H1 (cell line): ENCODE measurements at regions not wholly inside any gene's neighbourhood (a gene's known extent, or its start where the extent isn't known, plus 50 kb on each side); places are given as distances from the start of the nearest gene placed in this dataset.

Experiments used
- CTCF ChIA-PET: fragments of 300-600 bp; sonication (Branson Sonifier 250); formaldehyde crosslinking; loops from one replicate; lab custom pipeline; 2021; ENCODE audit not compliant: partially characterized antibody; lab: Charles Lee
- POLR2A ChIA-PET: fragments of 300-600 bp; sonication (Branson Sonifier 250); formaldehyde crosslinking; loops from one replicate; lab custom pipeline; 2021; ENCODE audit warnings: inconsistent platforms; ENCODE audit not compliant: partially characterized antibody; lab: Charles Lee
- DNase-seq, 2 experiments: peaks; one replicate each; pipeline versions ENCODE4 v3.0.0 to v3.0.0-alpha.2; 2010 to 2022; ENCODE audit warnings: low spot score in 2 of 2, low read depth in 1 of 2, mixed read lengths in 1 of 2
- FAIRE-seq: peaks from 2 replicates; lab custom pipeline; 2011; peaks lifted over from hg19 to GRCh38; lab: Jason Lieb, UNC
- H2AFZ ChIP-seq: 2 replicates; pipeline ENCODE4 v1.8.1; 2012; ENCODE audit warnings: low read length, inconsistent platforms
- H2AK5ac ChIP-seq: 2 replicates; pipeline ENCODE4 v1.6.1; 2013; ENCODE audit warnings: low read depth, low read length
- H2BK120ac ChIP-seq: replicated peaks from 2 replicates; pipeline ENCODE3; 2013; ENCODE audit warnings: low read depth, low read length, inconsistent platforms
- H2BK12ac ChIP-seq: 2 replicates; pipeline ENCODE4 v1.6.1; 2013; ENCODE audit warnings: low read depth, low read length
- H2BK15ac ChIP-seq: 2 replicates; pipeline ENCODE4 v1.6.1; 2013; ENCODE audit warnings: low read length
- H2BK20ac ChIP-seq: 2 replicates; pipeline ENCODE4 v1.6.1; 2013; ENCODE audit warnings: low read length
- H2BK5ac ChIP-seq: 2 replicates; pipeline ENCODE4 v1.6.1; 2013; ENCODE audit warnings: low read depth, low read length
- H3K14ac ChIP-seq: 2 replicates; pipeline ENCODE4 v1.6.1; 2013; ENCODE audit warnings: inconsistent platforms; ENCODE audit not compliant: insufficient read length
- H3K18ac ChIP-seq: 2 replicates; pipeline ENCODE4 v1.6.1; 2013; ENCODE audit warnings: low read length; ENCODE audit errors: extremely low read depth
- H3K23ac ChIP-seq: 2 replicates; pipeline ENCODE4 v1.6.1; 2013; ENCODE audit warnings: inconsistent platforms; ENCODE audit not compliant: insufficient read length
- H3K23me2 ChIP-seq: 2 replicates; pipeline ENCODE4 v1.6.1; 2013; ENCODE audit warnings: low read depth, low read length
- H3K27ac ChIP-seq: 2 replicates; pipeline ENCODE4 v1.6.1; 2011; ENCODE audit warnings: low read depth, low read length, inconsistent platforms
- H3K27me3 ChIP-seq, 4 experiments: replicated peaks in 1 of 4; 1 replicate in 1 of 4; 2 replicates in 3 of 4; pipeline versions ENCODE4 v1.6.1 to v1.8.1; 2011 to 2013; ENCODE audit warnings: low read length in 3 of 4, mild to moderate bottlenecking in 3 of 4, inconsistent platforms in 2 of 4, mixed read lengths in 2 of 4, moderate library complexity in 1 of 4; ENCODE audit not compliant: control insufficient read depth in 3 of 4, insufficient read depth in 3 of 4; ENCODE audit errors: extremely low read depth in 1 of 4
- H3K36me3 ChIP-seq, 4 experiments: 2 replicates each; pipeline versions ENCODE4 v1.6.1 to v1.8.1; 2011 to 2013; ENCODE audit warnings: mild to moderate bottlenecking in 4 of 4, low read length in 3 of 4, moderate library complexity in 2 of 4, control low read depth in 1 of 4, inconsistent platforms in 1 of 4; ENCODE audit not compliant: insufficient read depth in 4 of 4, control insufficient read depth in 2 of 4
- H3K4ac ChIP-seq: replicated peaks from 2 replicates; pipeline ENCODE3; 2013; ENCODE audit warnings: low read length, low read depth, mixed read lengths, inconsistent platforms; ENCODE audit not compliant: insufficient read length
- H3K4me1 ChIP-seq, 4 experiments: replicated peaks in 1 of 4; 1 replicate in 1 of 4; 2 replicates in 3 of 4; pipeline versions ENCODE4 v1.6.1 to v1.8.1; 2011 to 2013; ENCODE audit warnings: low read length in 3 of 4, inconsistent platforms in 2 of 4, mixed read lengths in 1 of 4; ENCODE audit not compliant: insufficient read depth in 4 of 4, control insufficient read depth in 3 of 4
- H3K4me2 ChIP-seq, 2 experiments: 2 replicates each; pipeline versions ENCODE4 v1.6.1 to v1.8.1; 2011 to 2013; ENCODE audit warnings: low read depth in 2 of 2, low read length in 2 of 2, control low read depth in 1 of 2, inconsistent platforms in 1 of 2, mild to moderate bottlenecking in 1 of 2; ENCODE audit not compliant: insufficient read depth in 1 of 2
- H3K4me3 ChIP-seq, 4 experiments: fragments of 200-600, 300-600 bp in 1 of 4; sonication (generic), shearing (Covaris generic), sonication (Bioruptor Twin) in 1 of 4; 2 replicates each; pipeline versions ENCODE4 v1.5.1 to v1.8.1; 2011 to 2016; ENCODE audit warnings: low read length in 4 of 4, low read depth in 3 of 4, control low read depth in 2 of 4, inconsistent platforms in 2 of 4, mild to moderate bottlenecking in 2 of 4, mixed read lengths in 1 of 4, moderate library complexity in 1 of 4; ENCODE audit not compliant: insufficient read depth in 2 of 4; ENCODE audit errors: extremely low read depth in 1 of 4
- H3K56ac ChIP-seq: replicated peaks from 2 replicates; pipeline ENCODE3; 2013; ENCODE audit warnings: low read depth, mild to moderate bottlenecking, mixed read lengths, low read length, inconsistent platforms; ENCODE audit not compliant: insufficient read length
- H3K79me1 ChIP-seq: 2 replicates; pipeline ENCODE4 v1.6.1; 2013; ENCODE audit warnings: low read depth, low read length, control low read depth
- H3K79me2 ChIP-seq, 2 experiments: 2 replicates each; pipeline versions ENCODE4 v1.6.1 to v1.8.1; 2012 to 2013; ENCODE audit warnings: low read length in 2 of 2, mild to moderate bottlenecking in 2 of 2, inconsistent platforms in 1 of 2; ENCODE audit not compliant: insufficient read depth in 2 of 2, control insufficient read depth in 1 of 2
- H3K9ac ChIP-seq, 4 experiments: replicated peaks in 1 of 4; 1 replicate in 1 of 4; 2 replicates in 3 of 4; pipeline versions ENCODE4 v1.6.1 to v1.8.1; 2011 to 2013; ENCODE audit warnings: low read depth in 3 of 4, low read length in 3 of 4, control low read depth in 2 of 4, mild to moderate bottlenecking in 2 of 4, moderate library complexity in 2 of 4, inconsistent platforms in 1 of 4; ENCODE audit errors: extremely low read depth in 1 of 4
- H3K9me3 ChIP-seq, 2 experiments: 2 replicates each; pipeline versions ENCODE4 v1.6.1 to v1.8.1; 2012 to 2013; ENCODE audit warnings: mild to moderate bottlenecking in 2 of 2, moderate library complexity in 2 of 2, control low read depth in 1 of 2, inconsistent platforms in 1 of 2, low read depth in 1 of 2, low read length in 1 of 2, mixed read lengths in 1 of 2; ENCODE audit not compliant: insufficient read depth in 2 of 2
- H4K20me1 ChIP-seq, 2 experiments: replicated peaks in 1 of 2; 2 replicates each; pipeline versions ENCODE3 to v1.8.1; 2011 to 2013; ENCODE audit warnings: inconsistent platforms in 2 of 2, low read length in 2 of 2, mild to moderate bottlenecking in 1 of 2; ENCODE audit not compliant: insufficient read depth in 2 of 2, control insufficient read depth in 1 of 2
- H4K5ac ChIP-seq: 2 replicates; pipeline ENCODE4 v1.6.1; 2013; ENCODE audit warnings: low read length, low read depth, mixed read lengths, inconsistent platforms; ENCODE audit not compliant: insufficient read length
- H4K8ac ChIP-seq: 2 replicates; pipeline ENCODE4 v1.8.0; 2013; ENCODE audit warnings: mild to moderate bottlenecking, moderate library complexity, low read length, inconsistent platforms; ENCODE audit not compliant: insufficient read depth; ENCODE audit errors: extremely low read depth
- H4K91ac ChIP-seq: replicated peaks from 2 replicates; pipeline ENCODE3; 2013; ENCODE audit warnings: low read length, mixed read lengths, inconsistent platforms; ENCODE audit not compliant: insufficient read length
- SP4 ChIP-seq: IDR thresholded peaks from 2 replicates; pipeline ENCODE4 v1.6.1; 2012; ENCODE audit warnings: low read length, inconsistent platforms

GRCh38 chrX:131869182-131869581 is 153.9 kb upstream of the STK26 start:
- Histone ChIP-seq H3K27me3 (no peaks in the 10 kb centered on the region), H4K5ac (no peak overlapping the region), H3K79me2 (no peaks in the 10 kb centered on the region), H3K9me3 (no peaks in the 10 kb centered on the region), H3K4me3 (no peak overlapping the region), H3K56ac (no peak overlapping the region), H3K4ac (no peak overlapping the region), H4K8ac (no peak overlapping the region), H2AFZ (no peak overlapping the region), H2BK20ac (no peak overlapping the region), H3K23me2 (no peaks in the 10 kb centered on the region), H2BK15ac (no peak overlapping the region), H3K23ac (no peak overlapping the region), H3K9ac (no peak overlapping the region), H2BK12ac (no peak overlapping the region), H3K27ac (no peak overlapping the region), H3K79me1 (no peaks in the 10 kb centered on the region), H4K91ac (no peak overlapping the region), H3K4me1 (0 out of 7 replicates have a peak, but pooled peaks cover 0 to 2% (median 0%) of the 10 kb centered on the region in 4 experiments), H2BK5ac (no peak overlapping the region), H4K20me1 (no peaks in the 10 kb centered on the region), H2AK5ac (no peak overlapping the region), H3K18ac (no peak overlapping the region), H3K14ac (no peak overlapping the region), H3K4me2 (no peak overlapping the region), H2BK120ac (no peak overlapping the region), H3K36me3 (no peaks in the 10 kb centered on the region)
- no peak for DNase-seq
- ChIA-PET CTCF (interaction anchor here (0.6 kb wide), 1 partner anchor 192 kb away, joined by 3 read pairs; no protein-coding TSS in a partner anchor), POLR2A (no interaction called here)
- no peak for FAIRE-seq
- no peak for TF ChIP-seq SP4
